ENCODE measurements at regions not wholly inside any gene's neighbourhood (a gene's known extent, or its start where the extent isn't known, plus 50 kb on each side); places are given as distances from the start of the nearest gene placed in this dataset.

- H3K27ac ChIP-seq (ENCODE audit: low read length in 2 of 2): no peak overlapping the region
- H2AFZ ChIP-seq (ENCODE audit: insufficient read depth, low read depth, low read length, poor library complexity, severe bottlenecking): no peak overlapping the region
- TF ChIP-seq CTCF (IDR thresholded peaks at IDR 0.05): no peak
- TF ChIP-seq EZH2 (IDR thresholded peaks at IDR 0.05; ENCODE audit: borderline replicate concordance, insufficient read depth, low read depth, low read length, poor library complexity, severe bottlenecking): no peak
- no peak overlapping the region for H3K4me3 ChIP-seq (ENCODE audit: control extremely low read depth in 1 of 5, extremely low read depth in 1 of 5, insufficient read depth in 1 of 5, low read depth in 2 of 5, low read length in 4 of 5)
- intact Hi-C loops (cut with micrococcal nuclease): no loop called here
- ATAC-seq (ENCODE audit: low read depth) (no peak), DNase-seq (no peak)
- Mint-ChIP-seq H3K4me3 (no peak overlapping the region), H3K9me3 (ENCODE audit: insufficient read depth) (peaks cover 3% of the 10 kb centered on the region), H3K4me1 (no peaks in the 10 kb centered on the region), H3K27ac (no peak overlapping the region), H3K27me3 (no peaks in the 10 kb centered on the region)
- no peak overlapping the region for H3K4me2 ChIP-seq (replicated peaks; ENCODE audit: low read depth, low read length, poor library complexity, severe bottlenecking)
- no peaks in the 10 kb centered on the region for H4K20me1 ChIP-seq (ENCODE audit: control insufficient read depth, insufficient read depth, low read length, poor library complexity, severe bottlenecking)
- 100% methylated on average over 2 of the region's 4 CpGs for WGBS (ENCODE audit: insufficient coverage)
- H3K4me1 ChIP-seq (ENCODE audit: control insufficient read depth in 2 of 2, insufficient read depth in 2 of 2, low read length in 2 of 2): no peaks in the 10 kb centered on the region
- CTCF ChIA-PET: no interaction called here
- H3K9ac ChIP-seq (ENCODE audit: low read length): no peak overlapping the region
- H3K27me3 ChIP-seq (replicated peaks in 1 of 4; ENCODE audit: control extremely low read depth in 1 of 4, control insufficient read depth in 3 of 4, insufficient read depth in 4 of 4, low read length in 3 of 4): no peaks in the 10 kb centered on the region
- H3K36me3 ChIP-seq (replicated peaks in 1 of 2; ENCODE audit: control extremely low read depth in 1 of 2, control insufficient read depth in 1 of 2, extremely low read depth in 1 of 2, insufficient read depth in 2 of 2, low read length in 1 of 2): no peaks in the 10 kb centered on the region
- no peaks in the 10 kb centered on the region for H3K9me3 ChIP-seq (ENCODE audit: control extremely low read depth in 1 of 3, control insufficient read depth in 2 of 3, insufficient read depth in 1 of 3, low read length in 2 of 3)
- POLR2A ChIA-PET: no interaction called here
- no peaks in the 10 kb centered on the region for H3K79me2 ChIP-seq (ENCODE audit: control insufficient read depth, insufficient read depth, low read length)
Measured at GRCh38 chr1:73953586-73953985, 244.4 kb downstream of the LRRIQ3 start.

GRCh38 chr1:73953186-73953585 lies 244.8 kb downstream of the LRRIQ3 start:
- H3K79me2 ChIP-seq (ENCODE audit: control insufficient read depth, insufficient read depth, low read length): no peaks in the 10 kb centered on the region
- no peaks in the 10 kb centered on the region for H3K4me1 ChIP-seq (ENCODE audit: control insufficient read depth in 2 of 2, insufficient read depth in 2 of 2, low read length in 2 of 2)
- no peaks in the 10 kb centered on the region for H3K9me3 ChIP-seq (ENCODE audit: control extremely low read depth in 1 of 3, control insufficient read depth in 2 of 3, insufficient read depth in 1 of 3, low read length in 2 of 3)
- no peaks in the 10 kb centered on the region for H3K27me3 ChIP-seq (replicated peaks in 1 of 4; ENCODE audit: control extremely low read depth in 1 of 4, control insufficient read depth in 3 of 4, insufficient read depth in 4 of 4, low read length in 3 of 4)
- no peaks in the 10 kb centered on the region for H3K4me1 Mint-ChIP-seq
- TF ChIP-seq EZH2 (IDR thresholded peaks at IDR 0.05; ENCODE audit: borderline replicate concordance, insufficient read depth, low read depth, low read length, poor library complexity, severe bottlenecking) (no peak), CTCF (IDR thresholded peaks at IDR 0.05) (no peak)
- no peak overlapping the region for H3K4me2 ChIP-seq (replicated peaks; ENCODE audit: low read depth, low read length, poor library complexity, severe bottlenecking)
- H3K27me3 Mint-ChIP-seq: no peaks in the 10 kb centered on the region
- H3K9ac ChIP-seq (ENCODE audit: low read length): no peak overlapping the region
- no peaks in the 10 kb centered on the region for H3K36me3 ChIP-seq (replicated peaks in 1 of 2; ENCODE audit: control extremely low read depth in 1 of 2, control insufficient read depth in 1 of 2, extremely low read depth in 1 of 2, insufficient read depth in 2 of 2, low read length in 1 of 2)
- intact Hi-C loops (cut with micrococcal nuclease): no loop called here
- no peak overlapping the region for H3K27ac Mint-ChIP-seq
- ChIA-PET CTCF (no interaction called here), POLR2A (no interaction called here)
- H3K4me3 ChIP-seq (ENCODE audit: control extremely low read depth in 1 of 5, extremely low read depth in 1 of 5, insufficient read depth in 1 of 5, low read depth in 2 of 5, low read length in 4 of 5): no peak overlapping the region
- no peak for ATAC-seq (ENCODE audit: low read depth)
- no peak for DNase-seq
- 95% methylated on average over 4 of the region's 5 CpGs for WGBS (ENCODE audit: insufficient coverage)
- H3K9me3 Mint-ChIP-seq (ENCODE audit: insufficient read depth): peaks cover 3% of the 10 kb centered on the region
- no peak overlapping the region for H3K27ac ChIP-seq (ENCODE audit: low read length in 2 of 2)
- no peaks in the 10 kb centered on the region for H4K20me1 ChIP-seq (ENCODE audit: control insufficient read depth, insufficient read depth, low read length, poor library complexity, severe bottlenecking)
- no peak overlapping the region for H2AFZ ChIP-seq (ENCODE audit: insufficient read depth, low read depth, low read length, poor library complexity, severe bottlenecking)
- no peak overlapping the region for H3K4me3 Mint-ChIP-seq

Measured in B cell (primary cell).